G401 (cell line): ENCODE measurements at regions not wholly inside any gene's neighbourhood (a gene's known extent, or its start where the extent isn't known, plus 50 kb on each side); places are given as distances from the start of the nearest gene placed in this dataset.
"Not testable (repeated sequence)": the region's sequence is repeated elsewhere in the genome, so short reads cannot be mapped to it uniquely, and the experiment has no call there.

Source experiments
- DNase-seq: peaks from one replicate; pipeline ENCODE4 v3.0.0-alpha.2; 2015; ENCODE audit warnings: low spot score
- in situ Hi-C: cut with HindIII; loops from 2 replicates; pipeline ENCODE4 v1.10.0; 2016; ENCODE audit warnings: low sequenced_read_pairs, mixed read lengths

DNA sequence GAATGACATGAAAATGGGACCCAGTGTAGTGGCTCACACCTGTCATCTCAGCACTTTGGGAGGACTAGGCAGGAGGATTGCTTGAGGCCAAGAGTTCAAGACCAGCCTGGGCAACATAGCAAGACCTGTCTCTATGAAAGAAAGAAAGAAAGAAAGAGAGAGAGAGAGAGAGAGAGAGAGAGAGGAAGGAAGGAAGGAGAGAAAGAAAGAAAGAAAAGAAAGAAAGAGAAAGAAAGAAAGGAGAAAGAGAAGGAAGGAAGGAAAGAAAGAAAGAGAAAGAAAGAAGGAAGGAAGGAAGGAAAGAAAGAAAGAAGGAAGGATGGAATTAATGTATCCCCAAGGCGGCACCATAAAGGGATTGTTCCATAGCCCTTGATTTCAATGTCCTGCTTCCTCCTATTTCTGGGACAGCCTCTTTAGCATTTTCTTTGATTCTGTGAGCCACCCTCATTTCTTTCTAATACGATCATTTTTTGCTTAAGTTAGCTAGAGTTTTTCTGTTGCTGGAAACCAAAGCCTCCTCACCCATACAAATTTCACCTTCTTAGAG lies 85.4 kb upstream of the CTNNA1 start:
- in situ Hi-C loops, DNase-seq: not testable (repeated sequence)

DNA sequence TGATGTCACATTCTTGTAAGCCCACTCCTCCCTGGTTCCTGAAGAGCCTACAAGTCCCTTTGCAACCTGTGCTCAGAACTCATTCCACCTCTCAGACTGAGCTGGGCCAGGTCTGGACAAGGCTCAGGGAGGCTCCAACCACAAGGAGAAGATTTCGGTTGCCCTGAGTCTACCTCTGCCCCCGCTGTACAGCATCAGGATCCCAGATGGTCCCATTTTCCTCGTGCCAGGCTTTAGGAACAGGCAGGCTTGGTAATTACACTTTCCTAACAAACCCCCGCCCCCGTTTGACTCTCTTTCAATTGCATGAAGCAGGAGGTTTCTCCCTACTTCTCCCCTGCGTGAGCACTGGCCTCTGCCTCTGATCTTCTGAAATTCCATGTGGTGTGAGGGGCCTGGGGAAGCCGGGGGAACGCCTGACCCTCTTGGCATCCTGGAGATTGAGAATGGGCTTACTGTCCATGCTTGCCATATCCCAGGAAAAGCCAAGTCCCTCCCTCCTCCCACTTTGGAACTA lies 86.9 kb upstream of the CTNNA1 start:
- in situ Hi-C loops = no loop called here

DNA sequence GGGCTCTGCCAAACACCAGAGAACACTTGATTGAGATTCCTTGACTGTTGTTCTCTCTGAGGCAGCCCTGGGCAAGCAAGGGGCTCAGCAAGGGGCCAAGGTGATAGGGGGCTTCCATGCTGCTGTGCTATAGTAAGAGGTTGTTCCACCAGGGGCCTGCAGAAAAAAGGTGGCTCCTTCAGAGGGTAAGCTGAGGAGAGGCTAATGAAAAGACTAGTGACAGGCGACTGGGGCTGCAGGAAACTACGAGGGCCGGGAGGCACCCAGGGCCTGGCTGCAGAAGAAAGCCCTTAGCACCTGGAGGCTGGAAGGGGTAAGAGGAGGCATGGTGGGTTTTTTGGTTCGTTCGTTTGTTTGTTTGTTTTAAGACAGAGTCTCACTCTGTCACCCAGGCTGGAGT lies 88.0 kb upstream of the CTNNA1 start:
- DNase-seq = no peak
- in situ Hi-C loops = no loop called here

More for the DNA sequence above, 86.9 kb upstream of the CTNNA1 start:
- no peak for DNase-seq

DNA sequence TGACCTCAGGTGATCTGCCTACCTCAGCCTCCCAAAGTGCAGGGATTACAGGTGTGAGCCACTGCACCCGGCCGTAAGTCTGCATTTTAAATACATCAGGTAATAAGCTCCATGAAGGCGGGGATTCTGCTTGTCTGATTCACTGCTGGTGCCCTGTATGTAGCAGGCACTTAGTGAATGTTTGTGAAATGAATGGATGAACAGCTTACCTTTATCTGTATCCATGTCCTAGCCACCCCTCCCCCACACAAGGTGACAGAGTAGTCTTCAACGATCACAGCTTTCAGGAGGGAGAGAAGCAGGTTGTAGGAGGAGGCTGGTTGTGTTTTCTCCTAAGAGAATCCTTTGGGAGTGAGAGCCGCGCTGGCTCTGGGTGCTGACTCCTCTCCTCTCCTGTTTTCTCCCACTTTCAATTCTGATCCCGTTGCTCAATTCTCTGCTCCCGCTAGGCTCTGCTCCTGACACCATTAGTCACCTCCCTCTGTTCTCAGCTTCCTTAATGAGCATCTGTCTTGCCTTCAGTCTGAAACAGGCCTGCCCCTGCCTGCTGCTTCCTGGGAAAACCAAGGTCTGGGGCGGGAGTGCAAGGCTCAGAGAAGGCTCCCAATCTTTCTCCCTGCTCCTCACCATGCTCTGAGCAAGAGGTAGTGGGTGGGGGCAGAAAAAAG lies 88.8 kb upstream of the CTNNA1 start:
- in situ Hi-C loops = no loop called here
- no peak for DNase-seq

DNA sequence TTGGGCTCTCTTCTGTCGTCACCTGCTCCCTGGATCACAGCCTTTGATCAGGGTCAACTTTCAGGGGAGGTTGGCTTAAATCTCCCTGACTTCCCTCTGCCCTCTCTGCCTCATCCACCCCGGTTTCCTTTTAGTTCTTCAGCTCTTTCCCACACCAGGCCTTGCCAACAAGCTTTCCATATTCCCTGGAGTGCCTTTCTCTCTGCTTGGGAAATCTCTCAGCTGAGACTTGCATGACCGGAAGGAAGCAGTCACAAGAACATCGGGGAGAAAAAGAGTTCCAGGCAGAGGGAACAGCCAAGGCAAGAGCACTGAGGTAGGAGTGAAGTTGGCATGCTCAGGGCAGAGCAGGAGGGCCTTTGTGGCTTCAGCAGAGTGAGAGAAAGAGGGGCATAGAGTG lies 88.4 kb upstream of the HSPA9 start:
- in situ Hi-C loops = no loop called here
- DNase-seq = no peak

DNA sequence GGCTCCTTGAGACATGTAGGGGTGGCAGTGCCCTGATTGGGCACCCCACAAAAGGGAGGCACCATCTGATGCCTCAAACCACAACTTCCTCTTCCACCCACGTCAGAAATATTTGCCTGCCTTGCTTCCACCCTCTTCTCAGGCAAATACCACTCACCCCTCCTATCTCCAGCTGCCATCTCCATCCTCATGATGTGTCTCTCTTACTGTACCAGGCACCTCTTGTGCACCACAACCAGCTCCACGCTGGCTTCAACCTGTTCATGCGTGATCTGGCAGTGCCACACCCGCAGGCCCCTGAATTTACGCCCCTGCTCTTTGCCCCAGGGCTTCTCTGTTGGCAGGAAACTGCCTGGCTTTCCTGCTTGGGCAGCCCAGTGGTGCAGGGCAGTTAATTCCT lies 87.8 kb upstream of the HSPA9 start:
- no peak for DNase-seq
- in situ Hi-C loops = no loop called here

DNA sequence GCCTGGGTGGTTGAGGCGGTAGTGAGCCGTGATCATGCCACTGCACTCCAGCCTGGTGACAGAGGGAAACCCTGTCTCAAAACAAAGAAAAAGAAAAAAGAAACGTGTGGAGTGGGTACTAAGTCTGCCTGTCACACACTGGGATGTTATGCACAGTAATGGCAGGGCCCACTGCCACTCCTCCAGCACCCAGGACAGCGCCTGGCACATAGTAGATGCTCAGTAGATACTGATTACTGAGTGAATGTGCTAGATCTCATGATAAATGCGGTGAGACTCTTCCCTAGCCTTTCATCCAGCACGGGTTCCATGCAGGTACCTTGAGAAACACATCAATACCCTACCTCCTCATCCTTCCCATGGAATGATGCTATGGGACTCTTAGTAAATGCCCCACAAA lies 87.4 kb upstream of the HSPA9 start:
- in situ Hi-C loops = no loop called here

DNA sequence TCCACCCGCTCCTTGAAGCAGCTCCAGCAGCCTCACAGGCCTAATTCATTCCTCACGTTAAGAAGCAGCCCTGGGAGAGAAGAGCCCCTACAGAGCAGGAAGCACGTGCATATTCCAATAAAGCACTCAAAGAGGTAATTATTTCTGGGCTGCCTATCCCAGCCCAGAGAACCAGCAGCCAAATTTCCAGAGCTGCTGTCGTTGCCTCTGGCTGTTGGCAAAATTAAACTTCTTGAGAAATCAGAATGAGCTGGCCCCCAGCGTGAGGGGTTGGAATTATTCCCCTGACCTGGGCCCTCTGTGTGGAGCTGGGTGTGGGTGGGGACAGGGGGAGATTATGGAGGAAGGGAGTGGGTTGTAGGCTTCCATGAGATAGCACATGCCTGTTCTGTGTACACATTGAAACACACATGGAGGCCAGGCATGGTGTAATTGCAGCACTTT lies 86.8 kb upstream of the HSPA9 start:
- in situ Hi-C loops = no loop called here
- no peak for DNase-seq

More for the DNA sequence above, 87.4 kb upstream of the HSPA9 start:
- no peak for DNase-seq

DNA sequence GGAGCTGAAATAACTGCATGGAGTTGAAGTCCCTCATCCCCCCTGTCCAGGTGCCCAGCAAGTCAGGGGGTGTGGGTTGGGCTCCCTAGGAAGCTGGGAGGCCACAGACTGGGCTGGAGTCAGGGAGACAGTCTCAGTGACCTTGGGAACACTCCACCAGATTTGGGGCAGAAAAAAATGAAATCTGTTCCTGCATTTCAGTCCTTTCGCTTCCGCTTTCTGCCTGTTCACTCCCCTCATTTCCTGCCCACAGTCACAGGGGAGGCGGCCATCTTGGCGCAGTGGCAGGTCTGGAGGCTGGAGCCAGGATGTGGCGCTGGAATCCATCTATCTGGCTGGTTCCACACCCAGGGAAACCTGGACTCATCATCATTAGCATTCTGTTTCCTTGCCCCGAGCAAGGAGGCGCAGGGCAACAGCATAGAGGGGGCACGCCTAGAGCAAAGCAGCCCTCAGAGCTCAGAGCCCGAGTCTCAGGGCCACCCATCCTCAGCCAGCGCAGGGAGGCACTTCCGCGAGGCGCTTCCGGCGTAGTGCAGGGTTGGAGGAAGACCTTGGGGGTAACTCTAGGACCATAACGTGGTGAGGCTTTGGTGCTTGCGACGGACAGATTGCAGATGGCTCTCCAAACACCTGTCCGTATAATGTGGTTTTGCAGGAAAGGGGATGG lies 86.2 kb upstream of the HSPA9 start:
- no peak for DNase-seq
- in situ Hi-C loops = no loop called here

DNA sequence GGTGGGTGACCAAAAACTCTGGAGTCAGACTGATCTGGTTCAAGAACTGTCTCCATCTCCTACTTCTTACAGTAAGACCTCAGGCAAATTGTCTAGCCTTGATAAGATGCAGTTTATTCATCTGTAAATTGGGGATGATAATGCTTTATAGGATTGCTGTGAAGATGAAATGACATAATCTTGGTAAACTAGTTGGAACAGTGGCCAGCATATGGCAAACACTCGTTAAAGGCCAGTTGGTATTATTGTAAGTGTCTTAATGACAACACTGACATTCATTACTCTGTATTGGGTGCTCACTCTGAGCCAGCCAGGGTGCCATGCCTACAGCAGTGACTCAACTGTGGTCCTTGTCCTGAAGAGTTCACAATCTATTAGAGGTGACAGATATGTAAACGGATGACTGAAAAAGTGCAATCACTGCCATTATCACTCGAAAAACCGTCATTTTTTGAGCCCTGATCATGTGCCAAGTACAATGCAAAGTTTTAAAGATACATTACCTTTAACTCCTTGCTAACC lies 84.9 kb upstream of the HSPA9 start:
- in situ Hi-C loops = no loop called here
- DNase-seq = no peak

DNA sequence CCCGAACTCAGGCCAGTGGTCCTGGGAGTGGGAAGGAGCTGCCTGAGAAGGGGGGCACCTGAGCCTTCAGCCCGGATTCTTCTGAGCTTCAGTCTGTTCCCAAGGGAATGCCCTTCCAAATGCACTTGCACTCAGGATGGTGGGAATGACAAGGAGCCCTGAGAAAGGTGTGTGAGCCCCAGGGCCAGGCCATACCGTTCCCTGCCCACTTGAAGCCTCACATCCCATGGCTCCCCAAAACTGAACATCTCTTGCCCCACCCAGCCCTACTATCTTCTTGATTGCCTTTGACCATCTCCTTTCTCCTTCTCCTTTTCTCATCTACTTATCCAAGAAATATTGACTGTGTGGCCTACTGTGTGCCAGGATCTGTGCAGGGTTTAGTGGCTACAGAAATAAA lies 84.4 kb upstream of the HSPA9 start:
- no peak for DNase-seq
- in situ Hi-C loops = no loop called here

DNA sequence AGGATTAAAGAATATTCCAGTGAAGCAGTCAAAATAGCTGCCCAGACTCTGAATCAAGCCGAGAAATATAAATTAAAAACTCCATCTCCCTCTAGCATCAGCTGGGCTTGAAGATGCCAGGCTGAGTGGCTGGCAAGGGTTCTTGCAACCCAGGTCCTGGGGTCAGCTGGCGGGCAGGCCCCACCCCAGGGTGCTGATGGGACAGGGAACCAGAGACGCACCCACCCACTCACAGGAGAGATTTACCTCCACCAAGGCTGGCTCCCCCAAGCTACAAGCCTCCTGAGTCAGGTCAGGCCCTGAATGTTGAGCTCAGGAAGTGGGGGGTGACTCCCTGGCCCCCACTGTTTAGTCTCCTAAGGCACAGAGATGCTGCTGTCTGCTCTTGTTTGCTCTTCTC lies 83.9 kb upstream of the HSPA9 start:
- in situ Hi-C loops = no loop called here
- DNase-seq = no peak

DNA sequence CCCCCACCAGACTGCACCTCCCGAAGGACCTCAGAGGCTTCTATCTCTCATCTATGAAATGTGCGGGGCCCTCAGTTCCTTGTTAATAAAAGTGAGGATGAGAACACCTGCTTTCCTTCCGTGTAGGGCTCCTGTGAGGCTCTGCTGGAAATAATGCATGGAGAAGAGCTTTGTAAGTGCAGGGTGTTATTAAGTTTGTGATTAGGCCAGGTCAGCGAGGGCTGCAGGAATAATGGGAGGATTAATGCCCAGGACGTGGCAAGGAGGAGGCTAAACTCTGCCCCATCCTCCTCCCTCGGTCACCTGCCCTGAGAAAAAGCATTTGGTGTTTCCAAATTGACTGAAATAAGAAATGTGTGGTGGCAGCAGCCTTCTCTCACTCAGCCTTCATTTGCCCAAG lies 83.5 kb upstream of the HSPA9 start:
- in situ Hi-C loops = no loop called here
- DNase-seq = no peak

DNA sequence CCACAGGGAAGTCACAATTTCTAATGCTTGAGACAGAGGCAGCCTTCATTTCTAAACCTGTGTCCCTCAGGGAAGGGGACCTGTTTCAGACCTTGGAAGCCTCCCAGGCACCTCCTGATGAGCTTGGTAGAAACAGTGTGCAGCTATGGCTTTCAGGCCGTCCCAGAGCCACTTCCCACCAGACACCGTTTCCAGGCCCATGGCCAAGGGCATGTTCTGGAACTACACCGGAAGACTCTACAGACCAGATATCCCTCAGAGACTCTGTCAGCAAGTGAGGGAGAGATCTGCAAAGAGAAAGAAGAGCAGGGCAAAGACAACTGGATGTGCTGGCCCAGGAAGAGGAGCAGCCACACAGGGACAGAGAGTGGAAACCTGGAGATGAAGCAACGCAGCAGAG lies 82.2 kb upstream of the HSPA9 start:
- in situ Hi-C loops = no loop called here
- DNase-seq = no peak

DNA sequence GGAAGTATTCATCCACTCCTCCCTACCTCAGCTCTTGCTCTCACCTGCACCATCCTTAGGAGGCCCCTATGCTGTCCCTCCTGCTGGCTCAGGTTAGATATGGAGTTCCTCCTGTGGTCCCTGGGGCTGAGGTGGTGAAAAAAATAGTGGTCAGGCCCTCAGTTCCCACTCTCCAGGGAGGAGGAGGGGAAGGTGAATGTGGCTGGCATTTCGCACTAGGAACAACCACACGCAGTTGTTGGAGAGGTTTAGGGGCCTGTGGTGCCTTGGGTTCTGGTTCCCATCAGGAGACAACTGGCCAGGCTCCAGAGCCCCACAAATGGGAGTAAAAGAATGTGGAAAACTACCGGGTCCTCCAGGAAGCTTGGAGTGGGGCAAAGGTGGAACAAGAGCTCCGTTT lies 81.7 kb upstream of the HSPA9 start:
- DNase-seq = no peak
- in situ Hi-C loops = no loop called here

DNA sequence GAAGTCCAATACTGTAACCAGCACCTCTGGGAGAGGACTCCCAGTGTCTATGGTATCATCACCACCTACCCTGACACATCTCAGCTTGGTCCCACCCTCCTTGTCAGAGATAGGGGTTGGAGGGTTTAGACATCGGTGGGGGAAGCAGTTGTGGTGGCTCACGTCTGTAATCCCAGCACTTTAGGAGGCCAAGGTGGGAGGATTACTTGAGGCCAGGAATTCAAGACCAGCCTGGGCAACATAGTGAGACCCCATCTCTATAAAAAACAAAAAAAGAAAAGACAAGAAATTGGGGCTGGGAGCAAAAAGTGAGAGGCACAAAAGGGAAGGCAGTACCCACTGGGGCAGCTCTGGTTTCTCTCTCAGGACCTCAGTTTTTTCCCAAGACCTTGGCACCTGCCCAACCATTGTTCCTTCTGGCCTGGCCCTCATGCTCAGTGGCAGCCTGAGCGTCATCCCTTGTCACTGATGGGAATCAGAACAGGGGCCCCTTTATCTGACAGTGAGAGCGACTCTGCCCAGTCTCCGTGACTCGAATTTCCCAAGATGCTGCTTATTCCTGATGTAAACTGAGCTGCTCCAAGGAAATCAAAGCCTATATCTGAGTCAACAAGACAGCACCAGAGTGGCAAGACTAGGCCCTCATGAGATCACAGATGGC lies 80.5 kb upstream of the HSPA9 start:
- in situ Hi-C loops = no loop called here

DNA sequence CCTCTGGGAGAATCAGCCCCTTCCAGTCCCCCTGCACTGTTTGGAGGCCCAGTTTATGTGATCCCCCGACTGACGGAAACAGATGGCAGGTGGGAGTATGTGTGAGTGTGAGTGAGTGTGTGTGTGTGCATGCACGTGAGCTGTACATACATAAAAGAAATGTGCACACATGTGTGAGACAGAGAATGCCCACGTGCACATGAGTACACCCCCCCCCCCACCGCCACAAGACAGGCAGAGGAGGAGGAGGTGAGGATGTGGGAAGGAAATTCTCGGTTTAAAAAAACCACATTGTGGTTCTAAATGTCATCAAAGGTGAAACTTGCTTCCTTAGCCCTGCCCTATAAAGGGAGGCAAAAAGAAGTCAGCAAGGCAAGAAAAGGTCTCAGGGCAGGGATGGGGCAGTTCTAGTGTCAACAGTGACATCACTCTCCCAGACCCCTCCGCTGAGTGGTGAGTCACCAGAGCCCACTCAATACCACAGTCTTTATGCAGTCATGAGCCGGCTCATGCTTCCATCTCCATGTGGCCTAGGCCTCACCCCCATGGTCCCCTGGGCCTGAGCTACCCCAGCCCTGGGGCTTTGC lies 79.2 kb upstream of the HSPA9 start:
- DNase-seq = no peak
- in situ Hi-C loops = no loop called here

More for the DNA sequence above, 80.5 kb upstream of the HSPA9 start:
- DNase-seq = no peak

DNA sequence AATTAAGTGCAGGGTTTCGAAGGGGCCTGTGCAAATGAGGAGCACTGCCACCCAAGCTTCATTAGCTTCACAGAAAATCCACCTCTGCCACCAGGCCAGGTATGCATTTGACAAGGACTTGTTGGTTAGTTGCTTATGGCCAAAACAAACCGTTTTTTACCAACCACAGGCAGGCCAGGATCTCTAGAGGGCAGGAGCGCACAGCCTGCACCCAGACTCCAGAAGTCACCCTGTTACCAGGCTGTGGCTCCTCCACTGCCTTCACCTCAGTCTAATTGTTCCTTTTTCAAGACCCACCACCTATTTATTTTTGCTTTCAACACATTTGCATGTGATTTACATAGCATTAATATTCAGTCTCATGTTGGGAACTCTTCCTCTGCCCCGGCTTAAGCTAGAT lies 78.3 kb upstream of the HSPA9 start:
- in situ Hi-C loops = no loop called here
- no peak for DNase-seq

DNA sequence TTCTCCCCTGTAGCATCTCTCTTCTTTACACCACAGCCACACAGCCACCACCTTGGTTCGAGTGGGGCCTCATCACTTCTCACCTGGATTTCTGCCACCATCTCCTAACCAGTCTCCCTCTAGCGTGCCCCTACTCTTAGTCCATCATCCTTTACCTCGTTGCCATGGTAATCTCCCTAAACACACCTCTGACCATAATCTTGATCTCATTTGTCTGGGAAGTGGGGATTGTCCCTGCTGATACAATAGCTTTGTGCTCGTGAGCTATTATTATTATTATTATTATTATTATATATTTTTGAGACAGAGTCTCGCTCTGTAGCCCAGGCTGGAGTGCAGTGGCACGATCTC lies 76.5 kb upstream of the HSPA9 start:
- in situ Hi-C loops = no loop called here
- DNase-seq = no peak
